HFFc6 (cell line): ENCODE measurements at regions not wholly inside any gene's neighbourhood (a gene's known extent, or its start where the extent isn't known, plus 50 kb on each side); places are given as distances from the start of the nearest gene placed in this dataset.

Experiments
- DNase-seq: peaks from one replicate; pipeline ENCODE4 v3.0.0-alpha.2; 2018
- H3K27ac Mint-ChIP-seq: 2 replicates; pipeline ENCODE4 v1.8.0; 2020; ENCODE audit warnings: mild to moderate bottlenecking, mixed read lengths
- H3K27me3 Mint-ChIP-seq: 2 replicates; pipeline ENCODE4 v1.8.0; 2021; ENCODE audit warnings: mild to moderate bottlenecking, moderate library complexity, mixed read lengths; ENCODE audit not compliant: insufficient read depth
- H3K36me3 Mint-ChIP-seq: 2 replicates; pipeline ENCODE4 v1.8.0; 2021; ENCODE audit warnings: low read depth, mixed read lengths
- H3K4me1 Mint-ChIP-seq: 2 replicates; pipeline ENCODE4 v1.8.0; 2020; ENCODE audit warnings: low read depth, mixed read lengths
- H3K4me3 Mint-ChIP-seq: 2 replicates; pipeline ENCODE4 v1.8.0; 2020; ENCODE audit warnings: mild to moderate bottlenecking, moderate library complexity, mixed read lengths
- H3K9me3 Mint-ChIP-seq: 2 replicates; pipeline ENCODE4 v1.8.0; 2020; ENCODE audit warnings: mild to moderate bottlenecking, mixed read lengths
- TF ChIP-seq, protein P1 (sequence below): fragments of 200-600 bp; sonication (generic); IDR thresholded peaks from 2 replicates; pipeline ENCODE4 v1.5.0; 2021; ENCODE audit warnings: antibody characterized with exemption, mild to moderate bottlenecking

DNA sequence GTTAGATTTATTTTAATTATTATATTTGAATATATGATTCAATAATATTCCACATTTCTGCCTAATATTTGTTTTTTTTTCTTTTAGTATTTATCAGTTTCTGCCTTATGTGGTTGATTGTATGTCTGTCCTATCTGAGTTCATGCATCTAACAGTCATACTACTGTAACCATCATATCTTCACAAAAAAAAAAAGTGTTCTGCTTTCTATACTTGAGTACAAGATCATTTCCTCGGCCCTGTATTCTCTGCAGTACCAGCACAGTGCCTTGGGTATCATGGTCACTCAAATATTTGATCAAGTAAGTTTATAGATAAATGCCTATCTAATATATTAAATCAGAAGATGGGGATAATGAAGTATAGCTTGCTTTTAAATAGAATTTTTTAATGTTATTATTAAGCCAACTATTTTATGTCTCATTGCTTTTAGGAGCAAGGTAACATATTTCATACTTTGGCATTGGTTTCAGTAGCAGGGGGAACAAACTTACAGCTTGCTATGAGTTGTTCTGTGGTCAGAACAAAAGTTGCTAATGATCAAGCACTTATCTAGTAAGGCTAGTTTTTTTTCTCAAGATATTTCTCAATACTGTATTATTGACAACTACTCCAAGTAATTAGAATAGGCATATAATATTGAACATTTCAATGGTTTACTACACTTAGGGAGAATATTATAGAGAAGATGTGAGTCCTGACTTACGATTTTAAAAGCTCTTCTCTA, 290.5 kb upstream of the FBXO33 start:
- TF ChIP-seq, protein P1, sequence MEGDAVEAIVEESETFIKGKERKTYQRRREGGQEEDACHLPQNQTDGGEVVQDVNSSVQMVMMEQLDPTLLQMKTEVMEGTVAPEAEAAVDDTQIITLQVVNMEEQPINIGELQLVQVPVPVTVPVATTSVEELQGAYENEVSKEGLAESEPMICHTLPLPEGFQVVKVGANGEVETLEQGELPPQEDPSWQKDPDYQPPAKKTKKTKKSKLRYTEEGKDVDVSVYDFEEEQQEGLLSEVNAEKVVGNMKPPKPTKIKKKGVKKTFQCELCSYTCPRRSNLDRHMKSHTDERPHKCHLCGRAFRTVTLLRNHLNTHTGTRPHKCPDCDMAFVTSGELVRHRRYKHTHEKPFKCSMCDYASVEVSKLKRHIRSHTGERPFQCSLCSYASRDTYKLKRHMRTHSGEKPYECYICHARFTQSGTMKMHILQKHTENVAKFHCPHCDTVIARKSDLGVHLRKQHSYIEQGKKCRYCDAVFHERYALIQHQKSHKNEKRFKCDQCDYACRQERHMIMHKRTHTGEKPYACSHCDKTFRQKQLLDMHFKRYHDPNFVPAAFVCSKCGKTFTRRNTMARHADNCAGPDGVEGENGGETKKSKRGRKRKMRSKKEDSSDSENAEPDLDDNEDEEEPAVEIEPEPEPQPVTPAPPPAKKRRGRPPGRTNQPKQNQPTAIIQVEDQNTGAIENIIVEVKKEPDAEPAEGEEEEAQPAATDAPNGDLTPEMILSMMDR = no peak
- DNase-seq = no peak
- no peak overlapping the region for H3K27ac Mint-ChIP-seq
- H3K9me3 Mint-ChIP-seq = peaks cover 43% of the 10 kb centered on the region
- no peak overlapping the region for H3K4me3 Mint-ChIP-seq
- H3K4me1 Mint-ChIP-seq = no peaks in the 10 kb centered on the region
- H3K36me3 Mint-ChIP-seq = no peaks in the 10 kb centered on the region
- H3K27me3 Mint-ChIP-seq = no peaks in the 10 kb centered on the region; the same call in 1 of the 2 replicates

DNA sequence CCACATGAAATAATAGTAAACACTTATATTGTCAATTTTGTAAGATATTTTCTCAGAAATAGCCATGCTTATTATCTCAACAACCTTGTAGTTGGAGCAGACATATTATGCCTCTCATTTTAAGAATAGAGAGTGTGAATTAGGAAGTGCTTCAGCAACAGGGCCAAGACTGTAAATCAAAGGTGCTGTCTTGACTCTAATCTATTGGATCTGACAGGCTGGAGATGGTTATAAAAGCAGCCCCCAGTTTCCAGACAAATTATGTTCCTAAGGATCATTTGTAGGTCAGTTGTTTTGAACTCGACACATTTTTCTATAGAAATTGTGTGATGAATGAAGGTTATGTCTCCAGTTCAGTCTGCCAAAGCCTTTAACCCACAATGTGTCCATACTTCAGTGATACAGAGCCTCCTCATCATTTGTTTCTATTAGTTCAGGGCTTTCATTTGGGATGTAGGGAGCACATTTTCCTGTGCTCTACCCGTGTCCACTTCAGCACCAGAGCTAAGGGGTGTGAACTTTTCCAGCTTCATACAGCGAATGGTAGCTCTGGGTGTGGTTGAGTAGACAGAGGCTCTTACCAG, 284.8 kb upstream of the FBXO33 start:
- no peak overlapping the region for H3K4me3 Mint-ChIP-seq
- no peaks in the 10 kb centered on the region for H3K36me3 Mint-ChIP-seq
- H3K27me3 Mint-ChIP-seq = no peaks in the 10 kb centered on the region; the same call in 1 of the 2 replicates
- TF ChIP-seq, protein P1 = no peak
- no peak for DNase-seq
- no peak overlapping the region for H3K27ac Mint-ChIP-seq
- H3K4me1 Mint-ChIP-seq = no peaks in the 10 kb centered on the region
- peaks cover 57% of the 10 kb centered on the region for H3K9me3 Mint-ChIP-seq

DNA sequence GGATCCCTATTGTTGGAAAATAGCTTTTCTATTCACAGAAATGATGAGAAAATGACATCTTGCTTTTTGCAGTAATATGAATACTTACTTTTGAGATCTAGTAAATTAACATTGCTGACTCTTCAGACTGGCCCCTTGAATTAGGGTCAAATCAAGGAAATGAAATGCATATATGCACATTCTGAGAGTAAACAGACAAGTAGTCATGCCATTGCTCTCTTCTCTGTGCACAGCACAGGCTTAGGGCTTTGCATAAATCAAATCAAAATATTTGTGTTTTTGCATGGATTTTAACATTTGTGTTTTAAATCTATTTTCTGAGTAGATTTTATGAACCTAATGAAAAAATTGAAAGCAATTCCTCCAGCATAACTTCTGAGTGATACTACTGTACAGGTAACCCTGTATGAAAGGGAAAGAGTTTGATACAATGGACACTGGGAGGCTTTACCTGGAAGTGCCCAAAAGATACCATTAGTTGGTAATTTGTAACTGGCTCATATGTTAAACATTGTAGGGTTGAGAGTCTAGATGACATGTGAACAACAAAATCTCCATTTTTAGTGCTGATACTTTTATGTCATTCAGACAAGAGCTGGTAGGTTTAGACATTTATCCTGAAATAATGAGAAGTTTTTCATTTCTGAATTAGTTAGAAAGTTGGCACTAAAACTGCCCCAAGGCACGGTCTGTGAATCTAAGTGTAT, 280.2 kb upstream of the FBXO33 start:
- Mint-ChIP-seq H3K9me3 (peaks cover 36% of the 10 kb centered on the region), H3K36me3 (no peaks in the 10 kb centered on the region; the same call in 1 of the 2 replicates), H3K27me3 (no peaks in the 10 kb centered on the region), H3K4me3 (no peak overlapping the region), H3K27ac (no peak overlapping the region), H3K4me1 (no peaks in the 10 kb centered on the region)
- TF ChIP-seq, protein P1 = no peak
- no peak for DNase-seq

DNA sequence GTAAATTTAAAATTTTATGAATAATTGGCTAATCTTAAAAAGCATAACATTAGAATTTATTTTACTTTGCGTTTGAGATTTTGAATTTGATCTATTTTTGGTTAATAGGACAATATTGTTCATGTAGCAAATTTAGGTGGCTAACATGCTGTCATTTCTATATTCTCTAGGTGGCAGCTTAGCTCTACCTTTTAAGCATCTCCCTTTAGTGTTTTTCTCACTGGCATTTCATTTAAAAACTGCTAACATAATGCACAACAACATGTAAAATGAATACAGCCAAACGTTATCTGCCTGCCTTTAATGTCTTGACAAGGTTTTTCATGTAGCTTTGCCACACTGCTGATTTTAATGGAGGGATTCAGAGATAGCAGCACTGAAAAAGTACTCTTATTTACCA, 272.4 kb upstream of the FBXO33 start:
- no peaks in the 10 kb centered on the region for H3K4me1 Mint-ChIP-seq
- H3K4me3 Mint-ChIP-seq = no peak overlapping the region
- TF ChIP-seq, protein P1 = no peak
- peaks cover 31% of the 10 kb centered on the region for H3K9me3 Mint-ChIP-seq
- no peak overlapping the region for H3K27ac Mint-ChIP-seq
- DNase-seq = no peak
- H3K36me3 Mint-ChIP-seq = no peaks in the 10 kb centered on the region; the same call in 1 of the 2 replicates
- peaks cover 2% of the 10 kb centered on the region; the same call in 1 of the 2 replicates for H3K27me3 Mint-ChIP-seq

DNA sequence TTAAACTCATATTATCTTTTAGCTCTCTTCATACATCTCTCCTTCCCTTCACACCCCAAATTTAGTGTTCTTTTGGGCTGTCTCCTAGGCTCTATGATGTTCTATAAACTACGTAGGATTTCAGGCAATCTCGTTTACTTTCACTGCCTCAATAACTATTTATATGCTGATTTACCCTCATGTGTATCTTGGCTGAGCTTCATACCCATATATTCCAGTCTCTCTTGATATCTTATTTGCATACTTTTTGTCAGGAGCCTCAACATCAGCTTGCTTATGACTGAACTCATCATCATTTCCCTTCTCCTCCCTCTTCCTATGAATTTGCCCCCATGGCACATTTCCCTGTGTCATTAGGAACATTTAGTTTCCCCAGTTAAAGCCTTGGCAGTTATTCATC, 262.1 kb upstream of the FBXO33 start:
- TF ChIP-seq, protein P1 = no peak
- H3K4me3 Mint-ChIP-seq = no peak overlapping the region
- H3K27me3 Mint-ChIP-seq = peaks cover 2% of the 10 kb centered on the region
- no peak overlapping the region for H3K27ac Mint-ChIP-seq
- DNase-seq = no peak
- H3K36me3 Mint-ChIP-seq = peaks cover 5% of the 10 kb centered on the region; the same call in 1 of the 2 replicates
- no peaks in the 10 kb centered on the region for H3K4me1 Mint-ChIP-seq
- peaks cover 36% of the 10 kb centered on the region for H3K9me3 Mint-ChIP-seq
